Keratinocyte (primary cell): ENCODE measurements at regions not wholly inside any gene's neighbourhood (a gene's known extent, or its start where the extent isn't known, plus 50 kb on each side); places are given as distances from the start of the nearest gene placed in this dataset.

Experiments used
- DNase-seq: peaks from one replicate; pipeline ENCODE4 v3.0.0-alpha.2; 2011; ENCODE audit warnings: low read depth, missing footprints, low spot score
- FAIRE-seq: peaks from 2 replicates; lab custom pipeline; 2011; peaks lifted over from hg19 to GRCh38; lab: Jason Lieb, UNC
- H2AFZ ChIP-seq: 2 replicates; pipeline ENCODE4 v1.6.0; 2012; ENCODE audit warnings: low read length, control low read depth, inconsistent platforms; ENCODE audit not compliant: control insufficient read depth
- H3K27ac ChIP-seq: 2 replicates; pipeline ENCODE4 v1.5.1; 2011; ENCODE audit warnings: low read length; ENCODE audit not compliant: control insufficient read depth, insufficient read depth
- H3K27me3 ChIP-seq: 3 replicates; pipeline ENCODE4 v1.6.0; 2011; ENCODE audit warnings: low read length; ENCODE audit not compliant: control insufficient read depth, insufficient read depth; ENCODE audit errors: extremely low read depth
- H3K36me3 ChIP-seq, 2 experiments: 2 replicates in 1 of 2; 3 replicates in 1 of 2; pipeline ENCODE4 v1.5.1; 2011; ENCODE audit warnings: low read length in 2 of 2, mild to moderate bottlenecking in 1 of 2; ENCODE audit not compliant: control insufficient read depth in 2 of 2, insufficient read depth in 2 of 2; ENCODE audit errors: extremely low read depth in 1 of 2
- H3K4me1 ChIP-seq: 3 replicates; pipeline ENCODE4 v1.5.1; 2011; ENCODE audit warnings: low read length; ENCODE audit not compliant: control insufficient read depth, insufficient read depth; ENCODE audit errors: extremely low read depth
- H3K4me2 ChIP-seq: 3 replicates; pipeline ENCODE4 v1.6.0; 2011; ENCODE audit warnings: low read depth, low read length; ENCODE audit not compliant: control insufficient read depth, insufficient read depth; ENCODE audit errors: extremely low read depth
- H3K4me3 ChIP-seq, 3 experiments: fragments of 200-600 bp in 1 of 3; sonication (generic) in 1 of 3; 2 replicates in 2 of 3; 3 replicates in 1 of 3; pipeline ENCODE4 v1.5.1; 2011 to 2016; ENCODE audit warnings: low read length in 3 of 3, mild to moderate bottlenecking in 3 of 3, control low read depth in 2 of 3, inconsistent platforms in 1 of 3, low read depth in 1 of 3, mixed read lengths in 1 of 3, mixed run types in 1 of 3, moderate library complexity in 1 of 3; ENCODE audit not compliant: control insufficient read depth in 2 of 3, insufficient read depth in 2 of 3; ENCODE audit errors: extremely low read depth in 1 of 3
- H3K79me2 ChIP-seq: 2 replicates; pipeline ENCODE4 v1.6.0; 2012; ENCODE audit warnings: low read length; ENCODE audit not compliant: control insufficient read depth, insufficient read depth
- H3K9ac ChIP-seq: 3 replicates; pipeline ENCODE4 v1.6.0; 2011; ENCODE audit warnings: low read length; ENCODE audit not compliant: control insufficient read depth, insufficient read depth; ENCODE audit errors: extremely low read depth
- H3K9me1 ChIP-seq: 3 replicates; pipeline ENCODE4 v1.6.0; 2011; ENCODE audit warnings: low read length; ENCODE audit not compliant: control insufficient read depth, insufficient read depth; ENCODE audit errors: extremely low read depth
- H3K9me3 ChIP-seq: 2 replicates; pipeline ENCODE4 v1.5.1; 2012; ENCODE audit warnings: low read depth, low read length; ENCODE audit not compliant: control insufficient read depth
- H4K20me1 ChIP-seq: 3 replicates; pipeline ENCODE4 v1.6.0; 2011; ENCODE audit warnings: low read length; ENCODE audit not compliant: control insufficient read depth, insufficient read depth; ENCODE audit errors: extremely low read depth
- CTCF ChIP-seq, 3 experiments: IDR thresholded peaks in 1 of 3; conservative IDR thresholded peaks in 1 of 3; optimal IDR thresholded peaks in 1 of 3; 2 replicates in 2 of 3; 3 replicates in 1 of 3; pipeline versions ENCODE3 to v1.5.1; 2011; ENCODE audit warnings: low read length in 3 of 3, mild to moderate bottlenecking in 3 of 3, moderate library complexity in 2 of 3, control low read depth in 1 of 3, inconsistent platforms in 1 of 3; ENCODE audit not compliant: insufficient read depth in 2 of 3; ENCODE audit errors: extremely low read depth in 1 of 3
- EZH2 ChIP-seq: IDR thresholded peaks from one replicate; pipeline ENCODE4 v1.6.1; 2012; ENCODE audit warnings: inconsistent platforms, mild to moderate bottlenecking, low read length, moderate library complexity
- dilution Hi-C: fragments of 300-500 bp; cut with MboI; formaldehyde crosslinking; loops from one replicate; pipeline ENCODE4 v1.7.0; 2020; ENCODE audit warnings: low sequenced_read_pairs; ENCODE audit not compliant: extremely low pct_ligation_motif_present

- TF ChIP-seq EZH2 (no peak), CTCF (optimal IDR thresholded peaks at IDR 0.05 in 1 of 3, IDR thresholded peaks at IDR 0.05 in 1 of 3, conservative IDR thresholded peaks at IDR 0.05 in 1 of 3; ENCODE audit: extremely low read depth in 1 of 3, insufficient read depth in 2 of 3, low read length in 3 of 3) (no peak)
- dilution Hi-C loops = no loop called here
- Histone ChIP-seq H3K4me3 (no peak overlapping the region), H3K9me3 (no peaks in the 10 kb centered on the region), H3K9me1 (no peaks in the 10 kb centered on the region), H2AFZ (no peak overlapping the region), H3K4me2 (no peak overlapping the region), H3K27me3 (no peaks in the 10 kb centered on the region), H3K27ac (no peak overlapping the region), H3K9ac (no peak overlapping the region), H3K4me1 (no peaks in the 10 kb centered on the region), H4K20me1 (no peaks in the 10 kb centered on the region), H3K79me2 (no peaks in the 10 kb centered on the region), H3K36me3 (no peaks in the 10 kb centered on the region)
- DNase-seq (no peak), FAIRE-seq (peak; percentile 41)
Measured at GRCh38 chr11:34757026-34757451, 136.1 kb downstream of the EHF start.

GRCh38 chr11:34756591-34756990 lies 135.7 kb downstream of the EHF start:
- H3K36me3 ChIP-seq = no peaks in the 10 kb centered on the region
- H3K27me3 ChIP-seq = no peaks in the 10 kb centered on the region
- H3K4me2 ChIP-seq = no peak overlapping the region
- TF ChIP-seq EZH2 (no peak), CTCF (optimal IDR thresholded peaks at IDR 0.05 in 1 of 3, IDR thresholded peaks at IDR 0.05 in 1 of 3, conservative IDR thresholded peaks at IDR 0.05 in 1 of 3; ENCODE audit: extremely low read depth in 1 of 3, insufficient read depth in 2 of 3, low read length in 3 of 3) (no peak)
- no peaks in the 10 kb centered on the region for H3K9me3 ChIP-seq
- no peaks in the 10 kb centered on the region for H3K79me2 ChIP-seq
- H3K9me1 ChIP-seq = no peaks in the 10 kb centered on the region
- H3K4me3 ChIP-seq = no peak overlapping the region
- dilution Hi-C loops = no loop called here
- DNase-seq (no peak), FAIRE-seq (no peak)
- no peak overlapping the region for H3K9ac ChIP-seq
- H2AFZ ChIP-seq = no peak overlapping the region
- H3K4me1 ChIP-seq = no peaks in the 10 kb centered on the region
- H3K27ac ChIP-seq = no peak overlapping the region
- no peaks in the 10 kb centered on the region for H4K20me1 ChIP-seq
